ENCODE measurements at regions not wholly inside any gene's neighbourhood (a gene's known extent, or its start where the extent isn't known, plus 50 kb on each side); places are given as distances from the start of the nearest gene placed in this dataset.

- WGBS, 2 donors = 42 to 43% methylated on average over 8 of the region's 8 CpGs
These were observed 210.4 kb upstream of the GALNTL6 start for GRCh38 chr4:171602638-171603355.

GRCh38 chr4:171601091-171601490, 212.1 kb upstream of the GALNTL6 start:
- no peak for TF ChIP-seq CTCF (IDR thresholded peaks at IDR 0.05)
- TF ChIP-seq POLR2A (IDR thresholded peaks at IDR 0.05) = no peak
- Histone ChIP-seq H3K4me1 (no peaks in the 10 kb centered on the region), H3K27ac (no peak overlapping the region), H3K36me3 (ENCODE audit: low read depth, missing control alignments) (no peaks in the 10 kb centered on the region), H3K9me3 (no peaks in the 10 kb centered on the region), H3K27me3 (no peaks in the 10 kb centered on the region), H3K4me3 (no peak overlapping the region)
- WGBS, 2 donors = 92 to 97% methylated on average over 3 of the region's 3 CpGs
- DNase-seq = no peak
- intact Hi-C loops (cut with DNase I; ENCODE audit: low total_unique reads) = no loop called here

More at GRCh38 chr4:171602638-171603355, 210.4 kb upstream of the GALNTL6 start:
- intact Hi-C loops (cut with DNase I; ENCODE audit: low total_unique reads) = no loop called here
- Histone ChIP-seq H3K9me3 (no peaks in the 10 kb centered on the region), H3K36me3 (ENCODE audit: low read depth, missing control alignments) (no peaks in the 10 kb centered on the region), H3K27ac (no peak overlapping the region), H3K4me3 (no peak overlapping the region), H3K27me3 (no peaks in the 10 kb centered on the region), H3K4me1 (no peaks in the 10 kb centered on the region)
- DNase-seq = no peak
- TF ChIP-seq CTCF (IDR thresholded peaks at IDR 0.05) (no peak), POLR2A (IDR thresholded peaks at IDR 0.05) (no peak)

- Histone ChIP-seq H3K27ac (no peak overlapping the region), H3K4me3 (no peak overlapping the region), H3K36me3 (ENCODE audit: low read depth, missing control alignments) (no peaks in the 10 kb centered on the region), H3K27me3 (no peaks in the 10 kb centered on the region), H3K9me3 (no peaks in the 10 kb centered on the region), H3K4me1 (no peaks in the 10 kb centered on the region)
- 79 to 93% methylated on average over 3 of the region's 3 CpGs for WGBS, 2 donors
- TF ChIP-seq POLR2A (IDR thresholded peaks at IDR 0.05) = no peak
- TF ChIP-seq CTCF (IDR thresholded peaks at IDR 0.05) = no peak
- no peak for DNase-seq
- intact Hi-C loops (cut with DNase I; ENCODE audit: low total_unique reads) = no loop called here
These were observed 213.6 kb upstream of the GALNTL6 start for GRCh38 chr4:171599628-171600027.

GRCh38 chr4:171594293-171594692, 218.9 kb upstream of the GALNTL6 start:
- H3K36me3 ChIP-seq (ENCODE audit: low read depth, missing control alignments) = no peaks in the 10 kb centered on the region
- H3K4me1 ChIP-seq = no peaks in the 10 kb centered on the region
- H3K4me3 ChIP-seq = no peak overlapping the region
- no peak for TF ChIP-seq POLR2A (IDR thresholded peaks at IDR 0.05)
- TF ChIP-seq CTCF (IDR thresholded peaks at IDR 0.05) = no peak
- no peaks in the 10 kb centered on the region for H3K27me3 ChIP-seq
- intact Hi-C loops (cut with DNase I; ENCODE audit: low total_unique reads) = no loop called here
- H3K9me3 ChIP-seq = no peaks in the 10 kb centered on the region
- 79 to 100% methylated on average over 3 to 4 of the region's 4 CpGs for WGBS, 2 donors
- H3K27ac ChIP-seq = no peak overlapping the region
- no peak for DNase-seq

GRCh38 chr4:171590716-171591115, 222.5 kb upstream of the GALNTL6 start:
- no peak overlapping the region for H3K27ac ChIP-seq
- WGBS, 2 donors = 66 to 69% methylated on average over 2 of the region's 2 CpGs
- DNase-seq = no peak
- no peaks in the 10 kb centered on the region for H3K9me3 ChIP-seq
- no peaks in the 10 kb centered on the region for H3K27me3 ChIP-seq
- intact Hi-C loops (cut with DNase I; ENCODE audit: low total_unique reads) = no loop called here
- no peaks in the 10 kb centered on the region for H3K36me3 ChIP-seq (ENCODE audit: low read depth, missing control alignments)
- H3K4me1 ChIP-seq = no peaks in the 10 kb centered on the region
- TF ChIP-seq POLR2A (IDR thresholded peaks at IDR 0.05) (no peak), CTCF (IDR thresholded peaks at IDR 0.05) (no peak)
- no peak overlapping the region for H3K4me3 ChIP-seq

Measured in testis (tissue), 2 donors.